ENCODE measurements at regions not wholly inside any gene's neighbourhood (a gene's known extent, or its start where the extent isn't known, plus 50 kb on each side); places are given as distances from the start of the nearest gene placed in this dataset.

DNA sequence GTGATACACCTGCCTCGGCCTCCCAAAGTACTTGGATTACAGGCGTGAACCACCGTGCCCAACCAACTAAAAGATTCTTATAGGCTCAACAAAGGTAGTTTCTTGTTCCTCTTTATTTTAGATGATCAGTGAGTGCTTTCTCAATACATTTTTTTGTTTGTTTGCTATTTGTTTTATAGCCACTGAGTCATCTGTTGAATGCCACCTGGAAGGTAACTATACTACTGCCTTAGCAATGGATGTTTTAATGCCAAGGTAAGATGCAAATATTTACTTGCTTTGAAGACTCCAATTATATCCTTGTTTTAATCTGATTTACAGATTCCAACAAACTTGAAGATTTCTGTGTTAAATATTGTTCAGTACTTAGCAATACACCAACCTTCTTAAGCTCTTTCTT is 2807.4 kb upstream of the PCDH20 start:
- no peak overlapping the region for H3K27ac Mint-ChIP-seq
- H3K27me3 Mint-ChIP-seq (ENCODE audit: insufficient read depth), result no peaks in the 10 kb centered on the region
- H3K9me3 Mint-ChIP-seq, result no peaks in the 10 kb centered on the region; the same call in 1 of the 2 replicates
- TF ChIP-seq, protein P1, sequence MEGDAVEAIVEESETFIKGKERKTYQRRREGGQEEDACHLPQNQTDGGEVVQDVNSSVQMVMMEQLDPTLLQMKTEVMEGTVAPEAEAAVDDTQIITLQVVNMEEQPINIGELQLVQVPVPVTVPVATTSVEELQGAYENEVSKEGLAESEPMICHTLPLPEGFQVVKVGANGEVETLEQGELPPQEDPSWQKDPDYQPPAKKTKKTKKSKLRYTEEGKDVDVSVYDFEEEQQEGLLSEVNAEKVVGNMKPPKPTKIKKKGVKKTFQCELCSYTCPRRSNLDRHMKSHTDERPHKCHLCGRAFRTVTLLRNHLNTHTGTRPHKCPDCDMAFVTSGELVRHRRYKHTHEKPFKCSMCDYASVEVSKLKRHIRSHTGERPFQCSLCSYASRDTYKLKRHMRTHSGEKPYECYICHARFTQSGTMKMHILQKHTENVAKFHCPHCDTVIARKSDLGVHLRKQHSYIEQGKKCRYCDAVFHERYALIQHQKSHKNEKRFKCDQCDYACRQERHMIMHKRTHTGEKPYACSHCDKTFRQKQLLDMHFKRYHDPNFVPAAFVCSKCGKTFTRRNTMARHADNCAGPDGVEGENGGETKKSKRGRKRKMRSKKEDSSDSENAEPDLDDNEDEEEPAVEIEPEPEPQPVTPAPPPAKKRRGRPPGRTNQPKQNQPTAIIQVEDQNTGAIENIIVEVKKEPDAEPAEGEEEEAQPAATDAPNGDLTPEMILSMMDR (IDR thresholded peaks at IDR 0.05), result no peak
- no peaks in the 10 kb centered on the region for H3K36me3 Mint-ChIP-seq (ENCODE audit: low read depth)
- no peak overlapping the region for H3K4me3 Mint-ChIP-seq
- H3K4me1 Mint-ChIP-seq (ENCODE audit: low read depth), result peaks cover 11% of the 10 kb centered on the region; the same call in 1 of the 2 replicates
- DNase-seq, result no peak

- Mint-ChIP-seq H3K27me3 (ENCODE audit: insufficient read depth) (no peaks in the 10 kb centered on the region), H3K36me3 (ENCODE audit: low read depth) (no peaks in the 10 kb centered on the region; the same call in 1 of the 2 replicates), H3K9me3 (no peaks in the 10 kb centered on the region), H3K4me1 (ENCODE audit: low read depth) (no peaks in the 10 kb centered on the region), H3K27ac (no peak overlapping the region), H3K4me3 (no peak overlapping the region)
- no peak for DNase-seq
- TF ChIP-seq, protein P1 (IDR thresholded peaks at IDR 0.05), result no peak
Measured at GRCh38 chr13:64206430-64207225, 2791.0 kb upstream of the PCDH20 start.

DNA sequence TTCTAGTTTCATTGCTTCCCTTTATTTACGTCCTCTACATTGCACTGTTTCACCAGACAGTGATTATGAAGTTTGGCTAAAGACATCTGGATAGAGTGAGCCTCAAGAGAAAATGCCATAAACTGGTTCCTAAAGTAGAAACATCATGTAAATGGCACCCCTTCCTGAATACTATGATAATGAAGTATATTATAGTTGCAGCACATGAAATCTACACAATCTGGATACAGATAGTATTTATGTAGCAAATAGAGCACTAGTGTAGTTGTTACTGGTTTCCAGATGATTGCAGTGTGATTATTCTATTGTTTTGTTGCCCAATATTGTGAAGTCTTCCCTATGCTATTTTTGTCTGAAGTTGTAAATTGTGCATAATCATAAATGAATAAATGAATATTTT is 2786.9 kb upstream of the PCDH20 start:
- DNase-seq, result no peak
- Mint-ChIP-seq H3K36me3 (ENCODE audit: low read depth) (no peaks in the 10 kb centered on the region; the same call in 1 of the 2 replicates), H3K4me3 (no peak overlapping the region), H3K9me3 (no peaks in the 10 kb centered on the region), H3K27me3 (ENCODE audit: insufficient read depth) (no peaks in the 10 kb centered on the region), H3K4me1 (ENCODE audit: low read depth) (no peaks in the 10 kb centered on the region), H3K27ac (no peak overlapping the region)
- TF ChIP-seq, protein P1 (IDR thresholded peaks at IDR 0.05), result no peak

- Mint-ChIP-seq H3K27me3 (ENCODE audit: insufficient read depth) (no peaks in the 10 kb centered on the region), H3K4me1 (ENCODE audit: low read depth) (no peaks in the 10 kb centered on the region), H3K9me3 (no peaks in the 10 kb centered on the region), H3K4me3 (no peak overlapping the region), H3K36me3 (ENCODE audit: low read depth) (no peaks in the 10 kb centered on the region), H3K27ac (no peak overlapping the region)
- TF ChIP-seq, protein P1 (IDR thresholded peaks at IDR 0.05), result no peak
- DNase-seq, result no peak
Measured at GRCh38 chr13:64197232-64197631, 2781.6 kb upstream of the PCDH20 start.

DNA sequence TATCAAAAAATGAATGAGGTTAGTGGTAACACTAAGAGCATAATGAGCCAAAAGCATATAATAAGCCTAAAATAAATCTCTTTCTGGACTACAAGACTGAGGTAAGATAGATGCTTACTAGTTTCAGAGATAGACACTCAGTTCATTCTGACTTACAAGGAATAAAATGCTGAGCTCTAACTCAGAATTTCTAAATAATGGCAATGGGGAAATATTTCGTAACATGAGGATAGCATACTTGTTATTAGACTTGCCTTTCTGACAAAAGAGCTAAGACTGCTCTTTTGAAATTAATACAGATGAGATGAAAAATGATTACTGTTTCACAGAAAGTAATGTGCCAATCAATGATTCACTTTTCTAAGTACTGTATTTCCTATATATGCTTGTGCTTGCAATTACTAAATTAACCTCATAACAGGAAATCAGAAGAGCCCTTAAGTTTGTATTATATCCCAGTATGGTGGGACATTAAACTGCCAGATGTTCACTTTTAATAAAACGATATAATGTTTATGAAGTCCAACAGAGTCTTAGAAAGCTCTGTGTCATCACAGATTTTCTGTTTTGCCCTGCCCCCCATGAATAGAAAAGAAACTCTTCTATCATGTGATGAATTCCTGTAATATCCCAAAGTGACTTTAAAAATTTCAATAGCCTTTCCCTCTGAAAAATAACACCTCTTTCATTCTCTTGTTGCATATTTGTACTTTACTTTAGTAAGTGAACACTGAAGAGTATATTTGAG is 2771.0 kb upstream of the PCDH20 start:
- no peaks in the 10 kb centered on the region for H3K9me3 Mint-ChIP-seq
- TF ChIP-seq, protein P1 (IDR thresholded peaks at IDR 0.05), result no peak
- H3K4me1 Mint-ChIP-seq (ENCODE audit: low read depth), result peaks cover 7% of the 10 kb centered on the region; the same call in 1 of the 2 replicates
- no peak overlapping the region for H3K4me3 Mint-ChIP-seq
- no peak for DNase-seq
- H3K36me3 Mint-ChIP-seq (ENCODE audit: low read depth), result no peaks in the 10 kb centered on the region
- no peak overlapping the region for H3K27ac Mint-ChIP-seq
- H3K27me3 Mint-ChIP-seq (ENCODE audit: insufficient read depth), result no peaks in the 10 kb centered on the region
